NCI-H1092 (cell line): ENCODE measurements at regions not wholly inside any gene's neighbourhood (a gene's known extent, or its start where the extent isn't known, plus 50 kb on each side); places are given as distances from the start of the nearest gene placed in this dataset.
"Not testable (repeated sequence)": the region's sequence is repeated elsewhere in the genome, so short reads cannot be mapped to it uniquely, and the experiment has no call there.

Experiments used
- DNase-seq: peaks from one replicate; lab custom pipeline; 2025; lab: John Stamatoyannopoulos, UW

DNA sequence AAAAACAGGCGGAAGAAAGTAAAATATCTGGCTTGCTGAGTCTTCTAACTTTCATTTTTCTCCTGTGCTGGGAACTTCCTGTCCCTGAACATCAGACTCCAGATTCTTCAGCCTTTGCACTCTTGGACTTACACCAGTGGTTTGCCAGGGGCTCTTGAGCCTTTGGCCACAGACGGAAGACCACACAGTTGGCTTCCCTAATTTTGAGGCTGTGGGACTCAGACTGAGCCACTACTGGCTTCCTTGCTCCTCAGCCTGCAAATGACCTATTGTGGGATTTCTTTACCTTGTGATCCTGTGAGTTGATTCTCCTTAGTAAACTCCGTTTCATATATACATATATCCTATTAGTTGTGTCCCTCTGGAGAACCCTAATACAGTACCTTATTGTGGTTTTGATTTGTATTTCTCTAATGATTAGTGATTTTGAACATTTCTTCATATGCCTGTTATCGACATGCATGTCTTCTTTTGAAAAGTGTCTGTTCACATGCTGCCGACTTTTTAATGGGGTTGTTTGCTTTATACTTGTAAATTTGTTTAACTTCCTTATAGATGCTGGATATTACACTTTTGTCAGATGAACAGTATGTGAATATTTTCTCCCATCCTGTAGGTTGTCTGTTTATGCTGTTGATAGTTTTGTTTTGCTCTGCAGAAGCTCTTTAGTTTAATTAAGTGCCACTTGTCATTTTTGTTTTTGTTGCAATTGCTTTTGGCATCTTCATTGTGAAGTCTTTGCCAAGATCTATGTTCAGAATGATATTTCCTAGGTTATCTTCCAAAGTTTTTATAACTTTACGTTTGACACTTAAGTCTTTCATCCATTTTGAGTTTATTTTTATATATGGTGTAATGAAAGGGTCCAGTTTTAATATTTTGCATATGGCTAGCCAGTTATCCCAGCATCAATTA is 348.8 kb upstream of the SETBP1 start:
- DNase-seq: no peak

GRCh38 chr18:44341759-44342158 is 338.9 kb upstream of the SETBP1 start:
- DNase-seq: no peak

DNA sequence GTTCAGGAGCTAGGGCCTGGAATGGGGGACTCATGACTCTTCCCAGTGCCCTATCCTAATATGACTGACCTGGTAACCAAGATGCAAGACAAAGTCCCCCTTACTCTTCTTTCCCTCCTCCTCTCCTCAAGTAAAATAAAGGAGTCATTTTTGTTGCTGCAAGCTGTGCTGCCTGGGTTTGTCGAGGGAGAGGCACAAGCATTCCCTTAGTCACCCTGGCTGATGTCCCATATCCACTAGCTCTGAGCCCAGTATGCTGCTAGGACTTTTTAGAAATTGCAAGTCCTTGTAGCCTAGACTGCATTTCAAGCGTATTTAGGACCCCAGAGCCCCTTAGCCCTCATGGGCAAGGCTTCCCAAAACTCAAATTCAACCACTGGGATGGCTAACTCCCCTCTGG is 338.5 kb upstream of the SETBP1 start:
- DNase-seq: no peak

DNA sequence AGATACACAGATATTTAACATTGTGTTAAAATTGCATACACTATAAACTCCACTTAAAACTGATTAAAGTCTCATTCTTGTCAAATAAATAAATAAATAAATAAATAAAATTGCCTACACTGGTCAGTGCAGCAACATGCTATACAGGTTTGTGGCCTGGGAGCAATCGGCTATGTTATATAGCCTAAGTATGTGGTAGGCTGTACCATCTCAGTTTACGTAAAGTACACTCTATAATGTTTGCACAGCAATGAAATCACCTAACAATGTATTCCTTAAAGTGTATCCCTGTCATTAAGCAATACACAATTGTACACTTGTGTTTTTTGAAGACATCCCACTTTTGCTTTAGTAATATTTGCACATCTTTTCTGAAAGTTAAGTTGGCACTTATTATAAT is 337.7 kb upstream of the SETBP1 start:
- DNase-seq: no peak

- DNase-seq: no peak
Observed at GRCh38 chr18:44343570-44343969, 337.1 kb upstream of the SETBP1 start.

DNA sequence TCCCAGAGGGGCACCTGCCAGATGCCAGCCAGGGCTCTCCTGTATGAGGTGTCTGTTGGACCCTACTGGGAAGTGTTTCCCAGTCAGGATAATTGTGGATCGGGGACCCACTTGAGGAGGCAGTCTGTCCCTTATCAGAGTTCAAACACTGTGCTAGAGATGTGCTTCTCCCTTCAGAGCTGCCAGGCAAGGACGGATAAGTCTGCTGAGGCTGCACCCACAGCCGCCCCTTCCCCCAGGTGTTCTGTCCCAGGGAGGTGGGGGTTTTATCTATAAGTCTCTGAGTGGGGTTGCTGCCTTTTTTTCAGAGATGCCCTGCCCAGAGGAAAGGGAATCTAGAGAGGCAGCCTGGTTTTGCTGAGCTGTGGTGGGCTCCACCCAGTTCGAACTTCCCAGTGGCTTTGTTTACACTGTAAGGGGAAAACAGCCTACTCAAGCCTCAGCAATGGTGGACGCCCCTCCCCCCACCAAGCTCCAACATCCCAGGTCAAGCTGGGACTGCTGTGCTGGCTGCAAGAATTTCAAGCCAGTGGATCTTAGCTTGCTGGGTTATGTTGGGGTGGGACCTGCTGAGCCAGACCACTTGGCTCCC is 324.0 kb upstream of the SETBP1 start:
- DNase-seq: no peak

- DNase-seq: no peak
Observed at GRCh38 chr18:44358402-44358801, 322.3 kb upstream of the SETBP1 start.

DNA sequence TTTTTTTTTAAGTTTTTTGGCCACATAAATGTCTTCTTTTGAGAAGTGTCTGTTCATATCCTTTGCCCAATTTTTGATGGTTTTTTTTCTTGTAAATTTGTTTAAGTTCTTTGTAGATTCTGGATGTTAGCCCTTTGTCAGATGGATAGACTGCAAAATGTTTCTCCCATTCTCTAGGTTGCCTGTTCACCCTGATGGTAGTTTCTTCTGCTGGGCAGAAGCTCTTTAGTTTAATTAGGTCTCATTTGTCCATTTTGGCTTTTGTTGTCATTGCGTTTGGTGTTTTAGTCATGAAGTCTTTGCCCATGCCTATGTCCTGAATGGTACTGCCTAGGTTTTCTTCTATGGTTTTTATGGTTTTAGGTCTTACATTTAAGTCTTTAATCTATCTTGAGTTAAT is 320.9 kb upstream of the SETBP1 start:
- not testable (repeated sequence) for DNase-seq

DNA sequence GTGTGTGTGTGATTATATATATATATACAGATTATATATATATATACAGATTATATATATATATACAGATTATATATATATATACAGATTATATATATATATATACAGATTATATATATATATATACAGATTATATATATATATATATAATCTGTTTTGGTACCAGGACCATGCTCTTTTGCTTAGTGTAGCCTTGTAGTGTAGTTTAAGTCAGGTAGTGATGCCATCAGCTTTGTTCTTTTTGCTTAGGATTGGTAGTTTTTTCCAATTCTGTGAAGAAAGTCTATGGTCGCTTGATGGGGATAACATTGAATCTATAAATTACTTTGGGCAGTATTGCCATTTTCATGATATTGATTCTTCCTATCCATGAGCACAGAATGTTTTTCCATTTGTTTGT is 318.5 kb upstream of the SETBP1 start:
- not testable (repeated sequence) for DNase-seq

DNA sequence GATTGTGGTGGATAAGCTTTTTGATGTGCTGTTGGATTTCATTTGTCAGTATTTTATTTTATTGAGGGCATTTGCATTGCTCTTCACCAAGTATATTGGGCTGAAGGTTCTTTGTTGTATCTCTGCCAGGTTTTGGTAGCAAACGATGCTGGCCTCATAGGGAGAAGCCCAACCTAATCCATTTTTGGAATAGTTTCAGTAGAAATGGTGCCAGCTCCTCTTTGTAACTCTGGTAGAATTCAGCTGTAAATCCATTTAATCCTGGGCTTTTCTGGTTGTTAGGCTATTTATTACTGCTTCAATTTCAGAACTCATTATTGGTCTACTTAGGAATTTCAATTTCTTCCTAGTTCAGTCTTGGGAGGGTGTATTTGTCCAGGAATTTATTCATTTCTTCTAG is 309.8 kb upstream of the SETBP1 start:
- DNase-seq: no peak

GRCh38 chr18:44374966-44375365 is 305.7 kb upstream of the SETBP1 start:
- DNase-seq: no peak

- peak; percentile 51 for DNase-seq
Observed at GRCh38 chr18:44386401-44386800, 294.3 kb upstream of the SETBP1 start.

GRCh38 chr18:44388329-44388728 is 292.4 kb upstream of the SETBP1 start:
- no peak for DNase-seq

- no peak for DNase-seq
Observed at GRCh38 chr18:44392933-44393332, 287.8 kb upstream of the SETBP1 start.

GRCh38 chr18:44393406-44393805 is 287.3 kb upstream of the SETBP1 start:
- DNase-seq: no peak

DNA sequence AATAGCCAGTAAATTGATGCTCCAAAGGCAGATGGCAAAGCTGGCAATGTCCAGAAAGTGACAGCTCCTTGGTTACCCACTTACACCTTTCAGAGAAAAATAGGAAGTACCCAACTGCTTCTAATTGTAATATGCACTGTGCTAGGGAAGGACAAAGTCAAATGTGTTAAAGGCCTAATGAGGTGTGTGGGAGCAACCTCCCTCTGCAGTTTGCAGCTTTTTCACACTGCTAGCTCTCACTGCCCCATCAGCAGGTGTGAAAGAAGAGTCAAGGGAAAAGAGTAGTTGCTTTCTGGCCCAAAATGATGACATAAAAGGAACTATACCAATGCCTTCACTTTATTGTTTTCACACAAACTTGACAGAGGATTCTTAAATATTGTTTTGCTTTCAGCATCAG is 284.1 kb upstream of the SETBP1 start:
- no peak for DNase-seq

- no peak for DNase-seq
Observed at GRCh38 chr18:44409071-44409470, 271.6 kb upstream of the SETBP1 start.

DNA sequence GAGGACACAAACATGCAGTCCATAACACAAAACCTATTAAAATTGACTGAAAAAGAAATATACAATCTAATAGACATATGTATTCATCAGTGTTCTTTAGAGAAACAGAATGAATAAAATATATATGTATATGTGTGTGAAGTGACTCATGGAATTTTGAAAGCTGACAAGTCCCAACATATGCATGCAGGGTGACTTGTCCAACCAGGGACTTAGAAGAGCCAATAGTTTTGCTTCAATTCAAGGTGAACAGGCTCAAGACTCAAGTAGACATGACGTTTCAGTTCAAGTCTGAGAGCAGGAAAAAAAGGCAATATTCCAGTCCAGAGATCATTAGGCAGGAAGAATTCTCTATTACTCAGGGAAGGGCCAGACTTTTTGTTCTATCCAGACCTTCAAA is 271.2 kb upstream of the SETBP1 start:
- DNase-seq: no peak

- DNase-seq: no peak
Observed at GRCh38 chr18:44410740-44411139, 269.9 kb upstream of the SETBP1 start.

GRCh38 chr18:44411262-44411905 is 269.3 kb upstream of the SETBP1 start:
- no peak for DNase-seq

- DNase-seq: no peak
Observed at GRCh38 chr18:44411976-44412375, 268.7 kb upstream of the SETBP1 start.

GRCh38 chr18:44423814-44424644 is 256.7 kb upstream of the SETBP1 start:
- peak; percentile 88 for DNase-seq
